ENCODE measurements at regions not wholly inside any gene's neighbourhood (a gene's known extent, or its start where the extent isn't known, plus 50 kb on each side); places are given as distances from the start of the nearest gene placed in this dataset.

GRCh38 chr12:131491155-131491554 is 219.7 kb upstream of the SFSWAP start:
- TF ChIP-seq CTCF (IDR thresholded peaks at IDR 0.05): no peak
- no peak for TF ChIP-seq POLR2A (IDR thresholded peaks at IDR 0.05)
